DOHH2 (cell line): ENCODE measurements at regions not wholly inside any gene's neighbourhood (a gene's known extent, or its start where the extent isn't known, plus 50 kb on each side); places are given as distances from the start of the nearest gene placed in this dataset.

Source experiments
- H3F3A ChIP-seq: fragments of 200-600 bp; sonication (generic), shearing (Covaris generic); 2 replicates; pipeline ENCODE4 v1.6.0; 2016; ENCODE audit warnings: antibody characterized with exemption, mild to moderate bottlenecking; ENCODE audit not compliant: control insufficient read depth, insufficient read depth
- H3K27ac ChIP-seq: fragments of 200-600 bp; sonication (generic); 2 replicates; pipeline ENCODE4 v1.5.1; 2014; ENCODE audit warnings: low read depth, mild to moderate bottlenecking, low read length, moderate library complexity
- H3K27me3 ChIP-seq: fragments of 200-600 bp; sonication (generic); 2 replicates; pipeline ENCODE4 v1.6.1; 2014; ENCODE audit warnings: mild to moderate bottlenecking, low read length, mixed read lengths; ENCODE audit not compliant: control insufficient read depth
- H3K36me3 ChIP-seq: fragments of 200-600 bp; sonication (generic); 2 replicates; pipeline ENCODE4 v1.6.1; 2014; ENCODE audit warnings: mild to moderate bottlenecking, low read length, moderate library complexity, mixed read lengths; ENCODE audit not compliant: control insufficient read depth
- H3K4me1 ChIP-seq: fragments of 200-600 bp; sonication (generic); 2 replicates; pipeline ENCODE4 v1.6.1; 2014; ENCODE audit warnings: mild to moderate bottlenecking, low read length, mixed read lengths; ENCODE audit not compliant: control insufficient read depth
- H3K4me2 ChIP-seq: fragments of 200-600 bp; sonication (generic); 2 replicates; pipeline ENCODE4 v1.6.0; 2014; ENCODE audit warnings: mild to moderate bottlenecking, low read length, moderate library complexity
- H3K4me3 ChIP-seq: fragments of 200-600 bp; sonication (generic); 2 replicates; pipeline ENCODE4 v1.5.1; 2014; ENCODE audit warnings: mild to moderate bottlenecking, low read length, mixed read lengths
- H3K79me2 ChIP-seq: fragments of 200-600 bp; sonication (generic); 2 replicates; pipeline ENCODE4 v1.6.1; 2014; ENCODE audit warnings: mild to moderate bottlenecking, low read length, mixed read lengths; ENCODE audit not compliant: control insufficient read depth
- H3K9me2 ChIP-seq: fragments of 200-600 bp; sonication (generic); replicated peaks from 2 replicates; pipeline ENCODE4 v1.6.1; 2014; ENCODE audit warnings: mild to moderate bottlenecking, low read length, mixed read lengths; ENCODE audit not compliant: control insufficient read depth
- H3K9me3 ChIP-seq: fragments of 200-600 bp; sonication (generic); 2 replicates; pipeline ENCODE4 v1.6.1; 2014; ENCODE audit warnings: antibody characterized with exemption, low read length, mixed read lengths; ENCODE audit not compliant: control insufficient read depth, insufficient read depth
- H4K20me1 ChIP-seq: fragments of 200-600 bp; sonication (generic); 2 replicates; pipeline ENCODE4 v1.6.0; 2014; ENCODE audit warnings: low read depth, mild to moderate bottlenecking, antibody characterized with exemption, low read length, moderate library complexity; ENCODE audit not compliant: control insufficient read depth, insufficient read depth
- EZH2phosphoT487 ChIP-seq: fragments of 200-600 bp; sonication (generic); IDR thresholded peaks from 2 replicates; pipeline ENCODE4 v1.6.1; 2017; ENCODE audit warnings: borderline replicate concordance, mild to moderate bottlenecking, antibody characterized with exemption, low read length, moderate library complexity, mixed read lengths
- TF ChIP-seq, protein P1 (sequence below): fragments of 200-600 bp; sonication (generic); IDR thresholded peaks from one replicate; pipeline ENCODE4 v1.5.1; 2014; ENCODE audit warnings: antibody characterized with exemption, mild to moderate bottlenecking, low read depth, low read length; ENCODE audit not compliant: poor library complexity, severe bottlenecking

DNA sequence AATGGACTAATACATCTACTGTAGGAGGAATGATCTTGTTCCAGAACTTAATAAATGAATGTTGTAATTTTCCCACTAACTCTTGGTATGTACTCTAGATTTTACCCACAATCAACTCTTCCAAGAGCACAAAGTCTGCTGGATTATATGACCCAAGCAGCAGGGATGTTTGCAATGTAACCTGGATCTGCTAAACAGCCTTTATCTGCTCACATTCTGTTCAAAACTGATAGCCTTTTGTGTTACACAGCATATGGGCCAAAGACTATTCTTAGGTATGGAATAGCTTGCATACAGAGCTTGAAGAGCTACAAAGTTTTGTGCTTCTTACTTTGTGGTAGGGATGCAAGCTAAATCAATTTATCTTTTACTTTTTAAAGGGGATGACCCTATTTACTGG lies 213.7 kb upstream of the DCN start:
- TF ChIP-seq EZH2phosphoT487, result no peak
- TF ChIP-seq, protein P1, sequence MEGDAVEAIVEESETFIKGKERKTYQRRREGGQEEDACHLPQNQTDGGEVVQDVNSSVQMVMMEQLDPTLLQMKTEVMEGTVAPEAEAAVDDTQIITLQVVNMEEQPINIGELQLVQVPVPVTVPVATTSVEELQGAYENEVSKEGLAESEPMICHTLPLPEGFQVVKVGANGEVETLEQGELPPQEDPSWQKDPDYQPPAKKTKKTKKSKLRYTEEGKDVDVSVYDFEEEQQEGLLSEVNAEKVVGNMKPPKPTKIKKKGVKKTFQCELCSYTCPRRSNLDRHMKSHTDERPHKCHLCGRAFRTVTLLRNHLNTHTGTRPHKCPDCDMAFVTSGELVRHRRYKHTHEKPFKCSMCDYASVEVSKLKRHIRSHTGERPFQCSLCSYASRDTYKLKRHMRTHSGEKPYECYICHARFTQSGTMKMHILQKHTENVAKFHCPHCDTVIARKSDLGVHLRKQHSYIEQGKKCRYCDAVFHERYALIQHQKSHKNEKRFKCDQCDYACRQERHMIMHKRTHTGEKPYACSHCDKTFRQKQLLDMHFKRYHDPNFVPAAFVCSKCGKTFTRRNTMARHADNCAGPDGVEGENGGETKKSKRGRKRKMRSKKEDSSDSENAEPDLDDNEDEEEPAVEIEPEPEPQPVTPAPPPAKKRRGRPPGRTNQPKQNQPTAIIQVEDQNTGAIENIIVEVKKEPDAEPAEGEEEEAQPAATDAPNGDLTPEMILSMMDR, result no peak

DNA sequence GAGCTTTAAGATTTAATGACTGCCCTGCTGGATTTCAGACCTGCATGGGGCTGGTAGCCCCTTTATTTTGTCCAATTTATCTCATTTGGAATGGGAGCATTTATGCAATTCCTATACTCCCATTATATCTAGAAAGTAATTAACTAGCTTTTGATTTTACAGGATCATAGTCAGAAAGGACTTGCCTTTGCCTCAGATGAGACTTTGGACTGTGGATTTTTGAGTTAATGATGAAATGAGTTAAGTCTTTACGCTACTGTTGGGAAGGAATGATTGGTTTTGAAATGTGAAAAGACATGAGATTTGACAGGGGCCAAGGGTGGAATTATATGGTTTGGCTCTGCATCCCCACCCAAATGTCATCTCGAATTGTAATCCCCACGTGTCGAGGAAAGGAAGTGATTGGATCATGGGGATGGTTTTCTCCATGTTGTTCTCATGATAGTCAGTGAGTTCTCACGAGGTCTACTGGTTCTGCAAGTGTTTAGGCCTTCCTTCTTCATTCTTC lies 213.1 kb upstream of the DCN start:
- no peak overlapping the region for H3K4me2 ChIP-seq
- no peaks in the 10 kb centered on the region for H3K36me3 ChIP-seq
- no peaks in the 10 kb centered on the region for H3K9me3 ChIP-seq
- TF ChIP-seq EZH2phosphoT487, result no peak
- TF ChIP-seq, protein P1, result no peak
- H3K27me3 ChIP-seq, result no peaks in the 10 kb centered on the region
- H3F3A ChIP-seq, result no peaks in the 10 kb centered on the region
- no peaks in the 10 kb centered on the region for H3K4me1 ChIP-seq
- H3K9me2 ChIP-seq, result no peaks in the 10 kb centered on the region
- H4K20me1 ChIP-seq, result no peaks in the 10 kb centered on the region
- H3K79me2 ChIP-seq, result no peaks in the 10 kb centered on the region
- H3K27ac ChIP-seq, result no peak overlapping the region
- H3K4me3 ChIP-seq, result no peak overlapping the region

More for the DNA sequence above, 213.7 kb upstream of the DCN start:
- no peaks in the 10 kb centered on the region for H3K9me3 ChIP-seq
- no peaks in the 10 kb centered on the region for H3K4me1 ChIP-seq
- no peak overlapping the region for H3K4me3 ChIP-seq
- no peaks in the 10 kb centered on the region for H3K27me3 ChIP-seq
- no peaks in the 10 kb centered on the region for H4K20me1 ChIP-seq
- no peak overlapping the region for H3K4me2 ChIP-seq
- H3K9me2 ChIP-seq, result no peaks in the 10 kb centered on the region
- H3K27ac ChIP-seq, result no peak overlapping the region
- H3K79me2 ChIP-seq, result no peaks in the 10 kb centered on the region
- H3F3A ChIP-seq, result no peaks in the 10 kb centered on the region
- no peaks in the 10 kb centered on the region for H3K36me3 ChIP-seq

- Histone ChIP-seq H3K4me2 (no peak overlapping the region), H3K4me1 (no peaks in the 10 kb centered on the region), H3K9me3 (no peaks in the 10 kb centered on the region), H3F3A (no peaks in the 10 kb centered on the region), H3K79me2 (no peaks in the 10 kb centered on the region), H3K27ac (no peak overlapping the region), H3K36me3 (no peaks in the 10 kb centered on the region), H3K4me3 (no peak overlapping the region), H3K9me2 (no peaks in the 10 kb centered on the region), H4K20me1 (no peaks in the 10 kb centered on the region), H3K27me3 (no peaks in the 10 kb centered on the region)
- TF ChIP-seq, protein P1, result no peak
- TF ChIP-seq EZH2phosphoT487, result no peak
Observed at GRCh38 chr12:91394903-91395302, 212.3 kb upstream of the DCN start.
